ENCODE measurements at regions not wholly inside any gene's neighbourhood (a gene's known extent, or its start where the extent isn't known, plus 50 kb on each side); places are given as distances from the start of the nearest gene placed in this dataset.

GRCh38 chr3:164479978-164480377 lies 598.3 kb downstream of the SI start (continued):
- TF ChIP-seq MEIS1 (CRISPR knock-in tag; IDR thresholded peaks at IDR 0.05; ENCODE audit: borderline replicate concordance) = no peak
- no peak for TF ChIP-seq CTCF (tag by site-specific recombination; IDR thresholded peaks at IDR 0.05)
- no peak for TF ChIP-seq EGR2 (tag by site-specific recombination; IDR thresholded peaks at IDR 0.05; ENCODE audit: low read depth)
- no peak for TF ChIP-seq ZNF138 (tag by site-specific recombination; IDR thresholded peaks at IDR 0.05; ENCODE audit: borderline replicate concordance)
- TF ChIP-seq ZBTB6 (tag by site-specific recombination; IDR thresholded peaks at IDR 0.05) = no peak
- no peak for TF ChIP-seq MYNN (tag by site-specific recombination; IDR thresholded peaks at IDR 0.05; ENCODE audit: borderline replicate concordance)
- TF ChIP-seq ZNF510 (tag by site-specific recombination; IDR thresholded peaks at IDR 0.05; ENCODE audit: insufficient replicate concordance) = no peak
- no peak for TF ChIP-seq ZBTB7A (tag by site-specific recombination; IDR thresholded peaks at IDR 0.05; ENCODE audit: low read depth)

GRCh38 chr3:164479406-164479805 lies 598.9 kb downstream of the SI start:
- no peak overlapping the region for H3K4me3 ChIP-seq (ENCODE audit: low read depth, low read length)
- H3K27ac ChIP-seq (ENCODE audit: extremely low read depth, low read depth, low read length) = no peak overlapping the region
- ChIA-PET CTCF (no interaction called here), POLR2A (no interaction called here)
- H3K4me1 ChIP-seq (ENCODE audit: control insufficient read depth, insufficient read depth, low read length) = no peaks in the 10 kb centered on the region
- no peak for TF ChIP-seq ZNF16 (tag by site-specific recombination; IDR thresholded peaks at IDR 0.05; ENCODE audit: low read depth)
- no peak for TF ChIP-seq ZNF624 (tag by site-specific recombination; IDR thresholded peaks at IDR 0.05)
- TF ChIP-seq RBAK (tag by site-specific recombination; IDR thresholded peaks at IDR 0.05) = no peak
- H3K36me3 ChIP-seq (ENCODE audit: control insufficient read depth in 2 of 2, insufficient read depth in 1 of 2, low read length in 2 of 2) = no peaks in the 10 kb centered on the region
- no peaks in the 10 kb centered on the region for H3K9me3 ChIP-seq (ENCODE audit: control insufficient read depth, insufficient read depth, low read depth, low read length)

GRCh38 chr3:164478323-164478722 lies 600.0 kb downstream of the SI start:
- TF ChIP-seq ZNF692 (tag by site-specific recombination; IDR thresholded peaks at IDR 0.05) = no peak
- no peak for TF ChIP-seq ZNF623 (tag by site-specific recombination; IDR thresholded peaks at IDR 0.05)
- TF ChIP-seq ZNF585B (tag by site-specific recombination; IDR thresholded peaks at IDR 0.05) = no peak
- TF ChIP-seq ZBTB20 (tag by site-specific recombination; IDR thresholded peaks at IDR 0.05) = no peak
- no peak for TF ChIP-seq ZIC2 (tag by site-specific recombination; IDR thresholded peaks at IDR 0.05)
- no peak for TF ChIP-seq ZNF404 (tag by site-specific recombination; IDR thresholded peaks at IDR 0.05)
- TF ChIP-seq ZNF626 (tag by site-specific recombination; IDR thresholded peaks at IDR 0.05) = no peak
- no peak for TF ChIP-seq ZNF112 (tag by site-specific recombination; IDR thresholded peaks at IDR 0.05)
- no peak for TF ChIP-seq ZNF449 (tag by site-specific recombination; IDR thresholded peaks at IDR 0.05)
- TF ChIP-seq MEIS1 (CRISPR knock-in tag; IDR thresholded peaks at IDR 0.05; ENCODE audit: borderline replicate concordance) = no peak
- TF ChIP-seq ZNF629 (tag by site-specific recombination; IDR thresholded peaks at IDR 0.05) = no peak
- TF ChIP-seq ZNF16 (tag by site-specific recombination; IDR thresholded peaks at IDR 0.05; ENCODE audit: low read depth) = no peak
- TF ChIP-seq ZNF580 (tag by site-specific recombination; IDR thresholded peaks at IDR 0.05) = no peak
- no peak overlapping the region for H3K4me3 ChIP-seq (ENCODE audit: low read depth, low read length)
- H3K9me3 ChIP-seq (ENCODE audit: control insufficient read depth, insufficient read depth, low read depth, low read length) = no peaks in the 10 kb centered on the region
- POLR2A ChIA-PET = no interaction called here
- no peak overlapping the region for H3K27ac ChIP-seq (ENCODE audit: extremely low read depth, low read depth, low read length)
- H3K4me1 ChIP-seq (ENCODE audit: control insufficient read depth, insufficient read depth, low read length) = no peaks in the 10 kb centered on the region
- no peaks in the 10 kb centered on the region for H3K36me3 ChIP-seq (ENCODE audit: control insufficient read depth in 2 of 2, insufficient read depth in 1 of 2, low read length in 2 of 2)
- CTCF ChIA-PET = no interaction called here

Measured in HEK293 (cell line).